Esophagus muscularis mucosa (tissue), 4 donors: ENCODE measurements at regions not wholly inside any gene's neighbourhood (a gene's known extent, or its start where the extent isn't known, plus 50 kb on each side); places are given as distances from the start of the nearest gene placed in this dataset.

ENCODE experiments used
- EP300 ChIP-seq: sonication (generic); formaldehyde crosslinking; IDR thresholded peaks from one replicate; pipeline ENCODE4 v1.6.1; 2017; ENCODE audit warnings: antibody characterized with exemption
- POLR2A ChIP-seq: fragments of 450-650 bp; IDR thresholded peaks from one replicate; pipeline ENCODE4 v1.6.1; 2017; ENCODE audit warnings: antibody characterized with exemption, moderate library complexity, mild to moderate bottlenecking, low read depth
- POLR2AphosphoS5 ChIP-seq, 2 donors: sonication (generic); formaldehyde crosslinking; IDR thresholded peaks; one replicate each; pipeline ENCODE4 v1.6.1; 2017; ENCODE audit warnings: antibody characterized with exemption in 2 of 2
- TF ChIP-seq, protein P1 (sequence below), 3 experiments: fragments of 200-600 bp in 2 of 3; fragments of 450-650 bp in 1 of 3; sonication (generic) in 2 of 3; IDR thresholded peaks; one replicate each; pipeline ENCODE4 v1.5.1; 2017 to 2019; ENCODE audit warnings: antibody characterized with exemption in 3 of 3, mild to moderate bottlenecking in 2 of 3, moderate library complexity in 1 of 3

DNA sequence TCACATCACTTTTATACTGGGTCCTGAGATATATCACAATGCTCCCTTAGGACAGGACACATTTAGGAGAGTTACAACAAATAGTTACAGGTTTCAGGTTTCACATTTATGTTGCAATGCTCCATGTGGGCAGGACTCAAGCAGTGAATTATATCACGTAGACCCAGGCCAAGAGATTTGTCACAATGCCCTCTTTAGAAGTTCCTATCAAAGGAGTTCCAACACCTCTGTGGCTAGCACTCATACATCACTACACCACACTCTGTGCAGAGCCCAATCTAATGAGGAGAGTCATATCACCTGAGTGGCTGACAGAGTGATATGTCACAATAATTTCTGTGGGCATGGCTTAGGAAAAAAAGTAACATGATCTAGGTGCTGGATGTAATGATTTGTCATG is 1068.2 kb upstream of the AMELY start:
- TF ChIP-seq, protein P1, sequence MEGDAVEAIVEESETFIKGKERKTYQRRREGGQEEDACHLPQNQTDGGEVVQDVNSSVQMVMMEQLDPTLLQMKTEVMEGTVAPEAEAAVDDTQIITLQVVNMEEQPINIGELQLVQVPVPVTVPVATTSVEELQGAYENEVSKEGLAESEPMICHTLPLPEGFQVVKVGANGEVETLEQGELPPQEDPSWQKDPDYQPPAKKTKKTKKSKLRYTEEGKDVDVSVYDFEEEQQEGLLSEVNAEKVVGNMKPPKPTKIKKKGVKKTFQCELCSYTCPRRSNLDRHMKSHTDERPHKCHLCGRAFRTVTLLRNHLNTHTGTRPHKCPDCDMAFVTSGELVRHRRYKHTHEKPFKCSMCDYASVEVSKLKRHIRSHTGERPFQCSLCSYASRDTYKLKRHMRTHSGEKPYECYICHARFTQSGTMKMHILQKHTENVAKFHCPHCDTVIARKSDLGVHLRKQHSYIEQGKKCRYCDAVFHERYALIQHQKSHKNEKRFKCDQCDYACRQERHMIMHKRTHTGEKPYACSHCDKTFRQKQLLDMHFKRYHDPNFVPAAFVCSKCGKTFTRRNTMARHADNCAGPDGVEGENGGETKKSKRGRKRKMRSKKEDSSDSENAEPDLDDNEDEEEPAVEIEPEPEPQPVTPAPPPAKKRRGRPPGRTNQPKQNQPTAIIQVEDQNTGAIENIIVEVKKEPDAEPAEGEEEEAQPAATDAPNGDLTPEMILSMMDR (IDR thresholded peaks at IDR 0.05), result no peak
- TF ChIP-seq POLR2AphosphoS5 (IDR thresholded peaks at IDR 0.05) (no peak), POLR2A (no peak), EP300 (no peak)
